Renal cortical epithelial cell (primary cell): ENCODE measurements at regions not wholly inside any gene's neighbourhood (a gene's known extent, or its start where the extent isn't known, plus 50 kb on each side); places are given as distances from the start of the nearest gene placed in this dataset.

Experiments used
- DNase-seq: peaks from one replicate; pipeline ENCODE4 v3.0.0-alpha.2; 2011; ENCODE audit warnings: low read depth

DNA sequence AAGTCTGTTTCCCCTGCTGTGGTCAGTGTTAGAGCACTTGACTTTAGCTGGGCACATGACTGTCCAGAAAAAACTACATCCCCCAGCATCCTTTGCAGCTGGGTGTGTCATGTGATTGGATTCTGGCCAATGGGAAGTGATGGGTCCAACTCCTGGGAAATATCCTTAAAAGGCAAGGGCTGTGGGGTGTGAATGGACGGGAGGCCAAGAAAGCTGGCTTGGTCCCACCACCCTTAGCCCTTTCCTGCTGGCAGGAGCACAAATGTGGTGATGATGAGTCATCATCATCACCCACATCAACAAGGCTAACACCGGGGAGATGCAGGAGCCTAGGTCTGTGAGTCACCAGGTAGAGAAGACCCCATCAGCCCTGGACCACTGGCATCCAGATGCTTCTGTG is 341.7 kb downstream of the C16orf95 start:
- DNase-seq: peak; percentile 70

DNA sequence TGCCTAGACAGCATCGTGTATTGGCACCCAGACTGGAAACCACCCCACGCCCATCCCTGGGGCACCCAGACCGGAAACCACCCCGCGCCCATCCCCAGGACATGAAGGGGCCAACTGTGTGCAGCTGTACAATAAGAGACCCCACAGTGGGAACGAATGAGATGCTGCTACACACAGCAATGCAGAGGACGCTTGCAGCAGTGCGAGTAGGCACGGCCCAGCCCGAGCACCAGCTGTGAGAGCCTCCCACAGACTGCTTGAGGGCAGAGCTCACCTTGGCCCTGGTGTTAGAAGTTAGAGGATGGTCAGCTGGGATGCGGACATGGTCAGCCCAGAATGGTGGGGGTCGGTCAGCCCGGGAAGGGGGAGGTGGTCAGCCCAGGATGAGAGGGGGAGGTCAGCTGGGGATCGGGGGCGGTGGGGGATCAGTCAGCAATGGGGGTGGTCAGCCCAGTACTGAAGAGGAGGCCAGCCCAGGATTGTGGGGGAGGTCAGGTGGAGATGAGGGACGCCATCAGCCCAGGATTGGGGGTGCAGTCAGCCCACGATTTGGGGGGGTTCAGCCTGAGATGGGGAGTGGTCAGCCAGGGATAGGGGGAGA is 340.0 kb downstream of the C16orf95 start:
- DNase-seq: no peak

DNA sequence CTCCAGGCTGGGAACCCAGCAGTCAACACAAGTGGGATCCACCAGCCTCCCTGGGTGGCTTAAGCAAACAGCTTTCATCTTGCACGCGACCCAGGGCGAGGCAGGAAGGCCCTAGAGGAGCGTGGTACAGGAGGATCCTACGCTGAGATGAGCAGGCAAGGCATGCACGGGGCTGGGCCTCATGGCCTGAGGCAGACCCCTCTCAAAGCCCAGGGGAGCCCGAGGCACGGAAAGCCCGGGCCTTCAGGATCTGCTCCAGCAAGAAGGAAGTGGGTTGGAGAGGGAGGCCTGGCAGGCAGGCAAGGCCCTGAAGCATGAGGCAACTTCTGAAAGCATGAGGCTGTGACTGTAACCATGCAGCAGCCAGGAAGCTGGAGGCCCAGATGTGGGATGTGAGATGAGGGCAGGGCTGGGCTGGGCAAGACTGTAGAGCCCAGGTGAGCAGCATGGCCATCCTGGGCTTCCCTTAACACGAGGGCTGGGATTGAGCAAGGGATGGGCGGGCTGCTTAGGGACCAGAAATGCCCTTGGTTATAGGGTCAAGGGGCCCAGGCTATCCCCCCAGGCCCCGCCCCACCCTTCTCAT is 338.7 kb downstream of the C16orf95 start:
- no peak for DNase-seq

DNA sequence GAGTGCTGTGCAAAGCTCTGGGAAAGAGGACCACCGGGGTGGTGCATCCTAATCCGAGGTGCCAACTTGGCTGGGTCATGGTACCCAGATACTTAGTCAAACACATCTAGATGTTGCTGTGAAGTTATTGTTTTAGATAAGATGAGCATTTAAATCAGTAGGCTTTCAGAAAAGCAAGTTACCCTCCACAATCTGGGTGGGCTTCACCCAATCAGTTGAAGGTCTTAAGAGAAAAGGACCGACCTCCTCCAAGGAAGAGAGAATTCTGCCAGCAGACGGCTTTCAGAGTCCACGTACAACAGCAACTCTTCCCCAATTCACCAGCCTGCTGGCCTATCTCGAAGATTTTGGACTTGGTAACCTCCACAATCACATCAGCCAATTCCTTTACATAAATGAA is 338.1 kb downstream of the C16orf95 start:
- no peak for DNase-seq

DNA sequence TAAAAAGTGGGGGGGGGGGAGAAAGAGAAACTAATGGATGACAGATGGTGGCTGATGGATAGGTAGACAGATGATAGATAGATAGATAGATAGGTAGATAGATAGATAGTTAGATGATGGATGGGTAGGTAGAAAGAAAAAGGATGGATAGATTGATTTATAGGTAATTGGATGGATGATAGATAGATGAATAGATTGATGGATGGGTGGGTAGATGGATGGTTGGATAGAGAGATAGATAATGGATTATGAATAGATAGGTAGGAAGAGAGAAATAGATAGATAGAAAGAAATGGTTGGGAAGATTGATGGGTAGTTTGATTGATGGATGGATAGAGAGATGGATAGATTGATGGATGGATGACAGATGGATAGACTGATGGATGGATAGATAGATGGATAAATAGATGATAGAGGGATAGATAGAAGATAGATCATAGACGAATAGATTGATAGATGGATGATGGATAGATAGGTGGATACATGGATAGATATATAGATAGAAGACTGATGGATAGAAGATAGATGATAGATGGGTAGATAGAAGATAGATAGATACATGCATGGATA is 337.1 kb downstream of the C16orf95 start:
- no peak for DNase-seq

DNA sequence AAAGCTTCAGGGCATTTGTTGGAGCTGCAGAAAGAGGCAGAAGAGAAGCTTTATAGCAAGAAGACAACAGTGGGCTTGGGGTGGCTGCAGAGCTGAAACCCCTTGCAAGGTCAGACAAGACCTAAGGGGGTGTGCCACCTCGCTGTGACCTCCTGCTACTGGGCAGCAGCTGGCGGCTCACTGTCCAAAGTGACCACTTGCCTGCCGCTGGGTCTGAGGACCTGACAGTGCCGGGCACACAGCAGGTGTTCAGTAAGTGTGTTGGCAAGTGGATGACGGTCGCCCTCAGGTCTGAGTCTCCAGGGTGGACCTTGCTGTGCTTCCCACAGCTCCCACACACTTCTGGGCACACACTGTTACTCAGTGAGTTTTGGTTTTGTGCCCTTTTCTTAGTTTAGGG is 336.5 kb downstream of the C16orf95 start:
- DNase-seq: no peak

DNA sequence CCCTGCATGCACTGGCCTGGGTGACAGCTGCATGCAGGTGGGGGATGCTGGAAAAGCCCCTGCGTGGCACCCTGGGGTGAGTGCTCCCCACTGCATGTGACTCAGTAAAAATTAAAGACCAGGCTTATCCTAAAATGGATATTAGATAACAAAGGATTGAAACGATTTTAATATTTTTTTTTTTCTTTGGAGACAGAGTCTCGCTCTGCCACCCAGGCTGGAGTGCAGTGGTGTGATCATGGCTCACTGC is 334.9 kb downstream of the C16orf95 start:
- no peak for DNase-seq

DNA sequence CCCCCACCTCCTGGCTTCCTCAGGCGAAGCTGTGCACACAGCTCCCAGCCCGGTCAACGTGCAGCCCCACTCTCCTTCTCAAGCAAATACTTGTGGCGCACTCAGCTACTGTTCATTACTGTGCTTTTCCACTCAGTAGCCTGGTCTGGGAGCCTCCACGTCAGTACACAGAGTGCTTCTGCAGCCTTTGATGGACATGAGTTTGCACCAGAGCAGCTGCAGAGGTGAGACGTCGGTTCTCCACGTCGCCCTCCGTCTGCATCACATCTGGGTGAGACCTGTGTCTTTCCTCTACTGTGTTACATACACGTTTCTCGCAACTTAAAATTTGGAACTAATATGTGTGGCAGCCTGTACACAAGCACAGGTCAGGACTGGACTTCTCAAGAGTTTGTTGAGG is 334.3 kb downstream of the C16orf95 start:
- no peak for DNase-seq

DNA sequence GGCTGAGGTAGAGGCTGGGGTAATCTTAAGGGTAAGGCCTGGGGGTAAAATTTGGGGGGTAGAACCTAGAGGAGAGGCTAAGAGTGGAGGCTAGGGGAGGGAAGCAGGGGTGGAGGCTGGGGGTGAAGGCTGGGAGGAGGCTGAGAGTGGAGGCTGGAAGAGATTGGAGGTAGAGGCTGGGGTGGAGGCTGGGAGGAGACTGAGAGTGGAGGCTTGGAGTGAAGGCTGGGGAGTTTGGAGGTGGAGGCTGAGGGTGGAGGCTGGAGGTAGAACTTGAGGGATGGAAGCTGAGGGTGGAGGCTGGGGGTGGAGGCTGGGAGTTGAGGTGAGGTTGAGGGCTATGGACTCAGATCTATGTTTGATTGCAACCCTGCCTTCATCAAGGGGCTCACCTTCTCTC is 333.6 kb downstream of the C16orf95 start:
- no peak for DNase-seq

DNA sequence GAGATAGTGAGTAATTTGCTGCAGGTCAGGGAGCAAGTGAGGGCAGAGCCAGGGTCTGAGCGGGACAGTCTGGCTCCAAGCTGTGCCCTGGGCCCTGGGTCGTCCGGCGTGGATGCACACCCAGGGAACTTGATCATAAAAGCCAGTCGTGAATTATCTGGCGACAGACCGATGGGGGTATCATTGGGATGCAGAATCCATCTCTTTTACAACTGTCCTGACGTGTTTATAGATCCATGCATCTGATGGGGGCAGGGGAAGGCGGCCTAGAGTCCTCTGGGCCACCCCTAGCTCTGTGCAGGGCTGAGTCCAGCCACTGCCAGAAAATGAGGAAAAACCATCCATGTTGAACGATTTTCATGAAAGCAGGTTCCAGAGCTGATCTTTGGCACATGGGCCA is 332.8 kb downstream of the C16orf95 start:
- no peak for DNase-seq

DNA sequence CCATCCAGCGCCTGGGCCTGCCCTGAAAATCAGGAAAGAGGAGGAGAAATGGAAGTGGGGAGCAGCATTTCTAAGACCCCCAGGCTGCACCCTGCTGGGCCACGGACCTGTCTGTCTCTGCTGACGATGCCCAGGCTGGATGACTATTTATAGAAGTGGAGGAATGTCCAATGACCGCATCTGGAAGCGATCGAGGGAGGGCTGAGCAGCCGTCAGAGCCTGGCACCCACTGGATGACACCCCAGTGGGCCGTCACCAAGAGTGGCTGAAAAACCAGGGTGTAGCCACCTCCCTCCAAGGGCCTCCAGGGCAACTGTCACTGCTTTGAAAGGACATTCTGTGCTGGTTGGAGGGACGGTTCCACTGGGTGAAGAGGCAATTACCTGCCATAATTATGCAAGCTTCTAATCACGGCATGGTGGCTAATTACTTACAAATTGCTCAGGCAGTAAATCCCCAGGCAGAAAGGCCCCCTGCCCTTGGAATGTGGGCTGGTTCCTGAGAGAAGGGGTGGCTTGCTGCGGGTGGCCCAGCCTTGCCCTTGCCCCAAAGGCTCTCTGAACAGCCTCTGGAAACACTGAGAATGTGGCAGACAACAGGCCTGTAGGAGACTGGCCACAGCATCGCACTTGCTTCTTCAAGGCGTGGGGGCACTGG is 332.1 kb downstream of the C16orf95 start:
- no peak for DNase-seq

DNA sequence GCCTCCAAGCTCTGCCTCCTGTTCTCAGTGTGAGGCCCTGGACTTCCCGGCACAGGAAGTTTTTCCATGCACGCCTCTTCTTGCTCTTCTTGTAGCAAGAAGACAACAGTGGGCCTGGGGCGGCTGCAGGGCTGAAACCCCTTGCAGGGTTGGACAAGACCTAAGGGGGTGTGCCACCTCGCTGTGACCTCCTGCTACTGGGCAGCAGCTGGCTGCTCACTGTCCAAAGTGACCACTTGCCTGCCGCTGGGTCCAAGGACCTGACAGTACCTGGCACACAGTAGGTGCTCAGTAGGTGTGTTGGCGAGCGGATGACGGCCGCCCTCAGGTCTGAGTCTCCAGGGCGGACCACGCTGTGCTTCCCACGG is 331.6 kb downstream of the C16orf95 start:
- no peak for DNase-seq

DNA sequence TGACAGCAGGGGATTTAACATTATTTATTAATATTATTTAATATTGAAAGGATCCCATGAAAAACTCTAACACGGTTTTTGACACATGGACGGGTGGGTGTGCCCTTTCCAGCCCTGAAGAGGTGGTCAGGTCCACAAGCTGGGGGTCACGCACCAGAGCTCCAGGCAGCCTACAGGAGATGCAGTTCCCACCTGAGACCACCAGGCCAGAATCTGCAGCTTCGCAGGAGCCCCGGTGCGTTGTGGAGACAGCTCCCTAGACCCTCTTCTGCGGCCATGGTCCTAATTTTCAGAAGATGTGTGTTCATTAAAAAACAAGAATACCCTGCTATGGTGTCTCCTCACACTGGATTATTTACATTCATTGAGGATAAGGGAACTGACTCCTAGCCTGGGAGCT is 331.1 kb downstream of the C16orf95 start:
- DNase-seq: no peak

DNA sequence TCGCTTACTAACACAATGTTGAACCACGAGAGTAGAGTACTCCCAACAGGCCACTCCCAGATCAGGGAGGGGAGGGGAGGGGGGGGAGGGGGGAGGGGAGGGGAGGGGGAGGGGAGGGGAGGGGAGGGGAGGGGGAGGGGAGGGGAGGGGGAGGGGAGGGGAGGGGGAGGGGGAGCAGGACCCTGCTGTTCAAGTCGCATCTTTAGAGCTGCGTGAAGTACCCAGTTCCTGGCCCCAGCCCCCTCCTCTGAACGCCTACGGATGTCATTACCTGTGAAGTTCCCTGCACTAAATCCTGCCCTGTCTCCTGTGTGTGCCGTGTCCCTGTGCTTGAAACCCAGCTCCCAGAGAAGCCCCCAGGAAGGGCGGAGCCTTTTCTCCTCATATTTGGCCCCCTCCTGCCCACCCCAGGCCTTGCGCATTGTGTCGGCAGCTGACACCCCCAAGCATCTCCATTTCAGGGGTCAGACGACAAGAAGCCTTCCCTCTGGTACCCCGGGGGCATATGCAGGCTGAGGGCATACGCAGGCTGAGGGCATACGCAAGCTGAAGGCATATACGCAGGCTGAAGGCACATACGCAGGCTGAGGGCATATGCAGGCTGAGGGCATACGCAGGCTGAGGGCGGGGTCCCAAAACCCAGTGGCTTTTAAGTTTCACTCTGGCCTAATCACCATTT is 330.2 kb downstream of the C16orf95 start:
- no peak for DNase-seq

DNA sequence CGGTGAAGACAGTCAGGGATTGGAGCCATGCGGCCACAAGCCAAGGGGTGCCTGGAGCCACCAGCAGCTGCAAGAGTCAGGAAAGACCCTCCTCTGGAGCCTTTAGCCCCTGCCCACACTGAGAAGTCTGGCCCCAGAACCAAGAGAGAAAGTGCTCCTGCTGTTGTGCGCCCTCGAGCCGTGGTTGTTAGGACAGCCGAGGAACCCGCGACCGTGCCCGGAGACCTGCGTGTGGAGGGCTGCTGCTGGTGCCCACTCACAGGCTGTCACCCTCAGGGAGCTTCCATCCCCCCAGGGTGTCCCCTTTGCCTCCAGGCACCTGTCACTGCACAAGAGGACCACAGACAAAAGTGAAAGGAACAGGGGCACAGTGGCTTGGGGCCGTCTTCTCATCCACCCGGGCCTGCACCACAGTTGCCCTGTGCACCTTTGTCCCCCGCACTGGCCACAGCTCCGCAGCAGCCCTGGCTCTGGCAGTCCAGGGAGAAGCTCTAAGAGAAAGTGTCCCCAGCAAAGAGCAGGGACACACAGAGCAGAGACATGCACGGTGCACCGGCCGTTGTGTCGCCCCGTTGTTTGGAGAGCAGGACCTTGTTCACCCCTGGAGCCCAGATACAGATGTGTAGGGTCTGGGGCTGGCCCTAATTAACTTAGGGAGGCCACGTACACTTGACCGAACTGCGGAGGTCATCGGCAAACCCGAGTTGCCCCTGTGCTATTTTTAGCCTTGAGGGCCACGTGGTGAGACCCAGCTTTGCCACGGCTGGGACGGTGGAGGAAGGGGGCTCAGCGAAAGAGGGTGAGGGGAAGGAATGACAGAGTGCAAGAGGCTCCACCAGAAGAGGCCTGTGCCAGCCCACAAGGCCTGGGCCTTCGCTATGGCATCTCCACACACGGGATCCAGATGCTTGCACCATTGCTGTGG is 329.2 kb downstream of the C16orf95 start:
- no peak for DNase-seq

DNA sequence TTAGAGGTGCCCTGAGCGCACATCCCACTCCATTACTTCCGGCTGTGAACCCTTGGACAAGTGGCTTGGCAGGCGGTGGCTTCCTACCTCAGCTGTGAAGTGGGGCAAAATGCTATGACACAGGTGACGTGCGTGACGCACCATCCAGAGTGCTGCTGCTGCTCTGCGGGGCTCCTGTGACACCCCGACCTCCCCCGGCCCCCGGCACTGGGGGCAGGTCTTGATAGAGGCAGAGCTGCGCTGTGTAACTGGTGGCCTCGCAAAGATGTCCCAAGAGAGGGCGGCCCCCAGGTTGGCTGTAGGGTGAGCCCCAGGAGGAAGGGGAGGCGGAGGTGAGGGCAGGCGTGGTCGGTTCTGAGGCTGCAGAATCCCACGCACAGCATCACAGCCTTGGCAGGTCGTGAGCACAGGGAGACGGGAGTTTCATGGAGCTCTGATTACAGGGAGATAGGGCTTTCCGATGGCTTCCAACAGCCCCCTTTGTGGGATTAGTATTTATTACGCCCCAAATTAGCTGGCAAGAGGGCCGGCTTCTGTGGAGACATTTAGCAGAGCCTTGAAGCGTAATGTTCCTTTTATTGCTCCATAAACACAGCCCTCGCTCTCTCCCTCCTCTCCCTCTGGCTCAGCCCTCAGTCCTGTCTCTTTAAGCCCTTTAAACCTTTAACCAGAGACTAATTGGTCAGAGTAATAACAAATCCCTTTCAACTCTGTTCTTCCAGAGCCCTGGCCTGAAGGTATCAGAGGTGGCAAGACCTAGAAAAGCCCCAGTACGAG is 328.1 kb downstream of the C16orf95 start:
- no peak for DNase-seq

DNA sequence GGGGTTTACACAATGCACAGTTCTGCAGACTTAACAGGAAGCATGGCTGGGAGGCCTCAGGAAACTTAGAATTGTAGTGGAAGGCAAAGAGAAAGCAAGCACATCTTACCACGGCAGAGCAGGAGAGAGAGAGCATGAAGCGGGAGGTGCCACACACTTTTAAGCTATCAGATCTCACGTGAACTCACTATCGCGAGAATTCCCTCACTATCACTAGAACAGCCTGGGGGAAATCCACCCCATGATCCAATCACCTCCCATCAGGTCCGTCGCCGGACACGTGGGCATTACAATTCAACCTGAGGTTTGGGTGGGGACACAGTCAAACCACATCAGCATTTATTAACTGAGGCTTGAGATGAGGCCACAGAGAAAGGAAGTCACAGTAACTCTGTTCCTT is 326.7 kb downstream of the C16orf95 start:
- DNase-seq: peak; percentile 23

DNA sequence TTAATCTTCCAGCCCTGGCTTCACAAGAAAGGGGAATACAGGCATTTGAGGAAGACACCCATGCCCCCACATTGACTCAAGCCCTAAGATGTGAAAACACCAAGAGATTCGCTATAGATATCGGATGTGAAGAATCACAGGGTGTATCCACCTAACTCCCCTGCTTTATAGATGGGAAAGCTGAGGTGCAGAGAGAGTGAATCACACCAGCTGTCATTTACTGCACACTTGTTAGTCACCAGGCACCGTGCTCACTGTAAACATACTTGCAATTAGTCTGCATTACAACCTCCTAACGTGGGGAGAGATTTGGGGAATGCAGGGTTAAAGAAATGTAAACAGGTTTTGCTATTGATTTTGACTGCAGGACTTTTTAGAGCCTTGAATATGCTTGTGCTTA is 325.5 kb downstream of the C16orf95 start:
- no peak for DNase-seq

DNA sequence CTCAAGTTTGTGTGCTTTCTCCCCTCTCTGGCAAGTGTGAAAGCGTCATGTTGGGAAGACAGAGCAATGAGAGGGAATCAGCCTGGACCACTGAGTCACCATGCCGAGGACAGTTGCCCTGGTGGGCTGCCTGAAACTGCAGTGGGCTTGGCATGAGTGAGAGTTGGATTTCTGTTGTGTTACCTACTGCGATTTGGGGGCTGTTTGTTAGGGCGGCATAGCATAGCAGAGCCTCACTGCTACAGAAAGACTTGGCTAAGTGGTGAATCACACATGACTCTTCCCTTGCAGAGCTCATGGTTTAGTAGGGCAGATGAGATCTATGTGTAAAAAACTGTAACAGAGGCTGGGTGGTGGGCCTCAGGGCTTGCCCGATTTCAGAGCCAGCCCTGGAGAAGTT is 324.6 kb downstream of the C16orf95 start:
- DNase-seq: no peak

DNA sequence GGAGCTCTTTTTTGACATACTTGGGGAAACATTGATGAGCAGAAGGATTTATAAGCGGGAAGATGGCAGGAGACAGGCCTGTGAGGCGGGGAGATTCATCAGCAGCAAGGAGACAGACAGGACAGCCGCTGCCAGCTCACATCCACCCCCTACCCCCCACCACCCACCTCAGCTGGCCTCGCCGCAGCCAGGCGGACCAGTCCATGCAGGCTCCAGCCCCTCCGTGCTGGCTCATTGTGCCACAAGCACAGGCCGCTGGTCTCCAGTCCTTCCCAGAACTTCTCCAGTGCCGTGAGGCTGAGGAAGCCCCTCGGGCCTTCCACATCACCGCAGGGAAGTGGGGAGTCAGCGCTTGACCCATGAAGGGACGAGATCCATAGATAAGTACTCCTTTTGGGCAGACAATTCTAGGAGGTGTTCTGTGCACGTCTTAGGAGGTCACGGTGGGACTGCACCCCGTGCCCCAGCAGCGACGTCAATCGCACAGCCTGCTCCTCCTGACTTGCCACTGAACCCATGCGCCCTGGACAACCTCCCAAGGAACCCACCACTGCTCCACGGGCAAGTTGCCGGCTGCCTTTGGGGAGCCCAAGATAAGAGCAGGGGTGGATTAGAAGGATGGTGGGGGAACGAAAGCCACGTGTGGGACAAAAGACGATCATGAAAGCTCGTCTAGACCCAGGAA is 323.6 kb downstream of the C16orf95 start:
- DNase-seq: no peak

DNA sequence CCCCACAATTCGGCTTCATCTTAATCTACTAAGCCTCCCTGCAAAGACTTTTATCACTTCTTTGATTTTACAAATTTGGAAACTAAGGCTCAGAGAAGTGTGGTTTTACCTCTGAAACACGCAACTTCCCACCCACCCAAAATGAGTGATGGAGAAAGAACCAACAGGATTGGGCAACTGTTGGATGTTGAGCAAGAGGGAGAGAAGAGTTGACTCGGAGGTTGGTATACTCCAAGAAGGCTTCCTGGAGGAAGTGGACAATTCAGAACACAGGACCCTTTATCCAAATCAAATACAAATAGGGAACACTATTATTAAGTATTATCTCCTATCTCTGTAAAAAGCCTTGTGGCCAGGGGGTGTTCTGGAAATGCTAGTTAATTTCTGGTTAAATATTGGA is 323.0 kb downstream of the C16orf95 start:
- DNase-seq: no peak
